Breast epithelium (tissue), 3 donors: ENCODE measurements at regions not wholly inside any gene's neighbourhood (a gene's known extent, or its start where the extent isn't known, plus 50 kb on each side); places are given as distances from the start of the nearest gene placed in this dataset.

Source experiments
- CTCF ChIP-seq, 3 donors: fragments of 450-650 bp; IDR thresholded peaks; one replicate each; pipeline ENCODE4 v1.5.1; 2016 to 2017; ENCODE audit warnings: antibody characterized with exemption in 3 of 3, mild to moderate bottlenecking in 3 of 3, moderate library complexity in 3 of 3
- POLR2AphosphoS5 ChIP-seq, 3 donors: sonication (generic); formaldehyde crosslinking; IDR thresholded peaks; one replicate each; pipeline ENCODE4 v1.6.1; 2017; ENCODE audit warnings: antibody characterized with exemption in 3 of 3

GRCh38 chr1:64320470-64320869 is 117.0 kb downstream of the UBE2U start:
- no peak for TF ChIP-seq CTCF (IDR thresholded peaks at IDR 0.05)
- no peak for TF ChIP-seq POLR2AphosphoS5 (IDR thresholded peaks at IDR 0.05)
